ENCODE measurements at regions not wholly inside any gene's neighbourhood (a gene's known extent, or its start where the extent isn't known, plus 50 kb on each side); places are given as distances from the start of the nearest gene placed in this dataset.

DNA sequence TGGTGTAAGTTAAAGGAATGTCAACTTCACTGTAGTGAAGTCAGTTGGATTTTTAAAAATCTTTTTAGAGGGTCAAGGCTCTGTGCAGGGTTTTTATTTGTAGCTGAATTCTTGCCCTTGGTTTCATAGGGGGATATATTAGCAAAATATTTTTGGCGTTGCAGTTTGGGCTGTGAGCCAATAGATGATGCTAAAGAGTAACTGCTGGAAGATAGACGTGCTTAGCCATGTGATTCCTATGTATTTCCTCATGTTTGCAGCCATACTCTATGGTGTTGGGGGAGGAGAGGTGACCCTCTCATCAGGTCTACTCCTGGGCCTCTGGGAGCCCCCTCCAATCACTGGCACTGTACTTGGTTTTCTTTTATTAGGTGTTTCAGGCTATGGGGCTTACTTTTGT lies 246.7 kb upstream of the ARHGAP24 start:
- Mint-ChIP-seq H3K9me3 (ENCODE audit: unreplicated experiment) (no peaks in the 10 kb centered on the region), H3K36me3 (ENCODE audit: low read depth, unreplicated experiment) (no peaks in the 10 kb centered on the region), H3K4me1 (ENCODE audit: low read depth, unreplicated experiment) (no peaks in the 10 kb centered on the region), H3K27ac (ENCODE audit: unreplicated experiment) (no peak overlapping the region), H3K4me3 (ENCODE audit: unreplicated experiment) (no peak overlapping the region), H3K27me3 (ENCODE audit: low read depth, unreplicated experiment) (no peaks in the 10 kb centered on the region)
- Histone ChIP-seq H4K20me1 (ENCODE audit: insufficient read depth, low read length) (no peaks in the 10 kb centered on the region), H3K79me2 (ENCODE audit: insufficient read depth, low read length) (no peaks in the 10 kb centered on the region), H3K9ac (ENCODE audit: low read length) (no peak overlapping the region), H3K4me1 (ENCODE audit: insufficient read depth, low read length) (no peaks in the 10 kb centered on the region), H3K9me3 (ENCODE audit: insufficient read depth, low read depth, low read length) (no peaks in the 10 kb centered on the region), H3K4me3 (ENCODE audit: insufficient read depth, low read depth, low read length) (no peak overlapping the region), H2AFZ (ENCODE audit: low read depth, low read length) (no peak overlapping the region), H3K27me3 (ENCODE audit: insufficient read depth, low read length) (no peaks in the 10 kb centered on the region), H3K36me3 (ENCODE audit: insufficient read depth, low read length) (no peaks in the 10 kb centered on the region), H3K4me2 (ENCODE audit: low read length) (no peak overlapping the region), H3K27ac (ENCODE audit: low read depth, low read length) (no peak overlapping the region)
- TF ChIP-seq, protein P1, sequence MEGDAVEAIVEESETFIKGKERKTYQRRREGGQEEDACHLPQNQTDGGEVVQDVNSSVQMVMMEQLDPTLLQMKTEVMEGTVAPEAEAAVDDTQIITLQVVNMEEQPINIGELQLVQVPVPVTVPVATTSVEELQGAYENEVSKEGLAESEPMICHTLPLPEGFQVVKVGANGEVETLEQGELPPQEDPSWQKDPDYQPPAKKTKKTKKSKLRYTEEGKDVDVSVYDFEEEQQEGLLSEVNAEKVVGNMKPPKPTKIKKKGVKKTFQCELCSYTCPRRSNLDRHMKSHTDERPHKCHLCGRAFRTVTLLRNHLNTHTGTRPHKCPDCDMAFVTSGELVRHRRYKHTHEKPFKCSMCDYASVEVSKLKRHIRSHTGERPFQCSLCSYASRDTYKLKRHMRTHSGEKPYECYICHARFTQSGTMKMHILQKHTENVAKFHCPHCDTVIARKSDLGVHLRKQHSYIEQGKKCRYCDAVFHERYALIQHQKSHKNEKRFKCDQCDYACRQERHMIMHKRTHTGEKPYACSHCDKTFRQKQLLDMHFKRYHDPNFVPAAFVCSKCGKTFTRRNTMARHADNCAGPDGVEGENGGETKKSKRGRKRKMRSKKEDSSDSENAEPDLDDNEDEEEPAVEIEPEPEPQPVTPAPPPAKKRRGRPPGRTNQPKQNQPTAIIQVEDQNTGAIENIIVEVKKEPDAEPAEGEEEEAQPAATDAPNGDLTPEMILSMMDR (IDR thresholded peaks at IDR 0.05; ENCODE audit: insufficient read depth, low read depth, low read length): no peak
- TF ChIP-seq EZH2 (IDR thresholded peaks at IDR 0.05; ENCODE audit: insufficient read depth, low read length): no peak
- FAIRE-seq (no peak), DNase-seq (ENCODE audit: low read depth) (no peak)

DNA sequence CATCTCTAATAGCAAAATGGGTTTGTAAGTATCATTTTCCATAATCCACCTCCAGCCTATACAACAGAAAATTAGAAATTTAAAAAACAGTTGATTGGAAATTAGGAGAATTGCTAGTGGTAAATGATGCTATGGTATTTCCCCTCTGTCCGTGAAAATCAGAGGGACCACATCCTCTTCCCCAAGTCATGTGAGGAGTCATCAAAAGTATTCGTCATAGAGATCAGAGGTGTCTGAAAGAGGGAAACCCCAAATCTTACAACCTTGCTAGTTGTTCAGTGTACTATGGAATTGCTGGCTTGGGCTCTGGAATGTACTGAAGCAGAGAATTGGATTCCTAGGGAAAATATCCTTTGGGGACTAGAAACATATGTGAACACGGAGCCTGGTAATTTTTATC lies 241.4 kb upstream of the ARHGAP24 start:
- Histone ChIP-seq H3K4me1 (ENCODE audit: insufficient read depth, low read length) (no peaks in the 10 kb centered on the region), H3K79me2 (ENCODE audit: insufficient read depth, low read length) (no peaks in the 10 kb centered on the region), H3K4me2 (ENCODE audit: low read length) (no peak overlapping the region), H3K9me3 (ENCODE audit: insufficient read depth, low read depth, low read length) (no peaks in the 10 kb centered on the region), H3K27ac (ENCODE audit: low read depth, low read length) (no peak overlapping the region), H3K4me3 (ENCODE audit: insufficient read depth, low read depth, low read length) (no peak overlapping the region), H4K20me1 (ENCODE audit: insufficient read depth, low read length) (no peaks in the 10 kb centered on the region), H3K9ac (ENCODE audit: low read length) (no peak overlapping the region), H2AFZ (ENCODE audit: low read depth, low read length) (no peak overlapping the region), H3K36me3 (ENCODE audit: insufficient read depth, low read length) (no peaks in the 10 kb centered on the region), H3K27me3 (ENCODE audit: insufficient read depth, low read length) (no peaks in the 10 kb centered on the region)
- no peaks in the 10 kb centered on the region for H3K36me3 Mint-ChIP-seq (ENCODE audit: low read depth, unreplicated experiment)
- H3K27ac Mint-ChIP-seq (ENCODE audit: unreplicated experiment): no peak overlapping the region
- no peaks in the 10 kb centered on the region for H3K4me1 Mint-ChIP-seq (ENCODE audit: low read depth, unreplicated experiment)
- DNase-seq (ENCODE audit: low read depth): no peak
- H3K4me3 Mint-ChIP-seq (ENCODE audit: unreplicated experiment): no peak overlapping the region
- no peaks in the 10 kb centered on the region for H3K27me3 Mint-ChIP-seq (ENCODE audit: low read depth, unreplicated experiment)
- H3K9me3 Mint-ChIP-seq (ENCODE audit: unreplicated experiment): no peaks in the 10 kb centered on the region
- TF ChIP-seq, protein P1 (IDR thresholded peaks at IDR 0.05; ENCODE audit: insufficient read depth, low read depth, low read length): no peak
- no peak for TF ChIP-seq EZH2 (IDR thresholded peaks at IDR 0.05; ENCODE audit: insufficient read depth, low read length)
- no peak for FAIRE-seq

DNA sequence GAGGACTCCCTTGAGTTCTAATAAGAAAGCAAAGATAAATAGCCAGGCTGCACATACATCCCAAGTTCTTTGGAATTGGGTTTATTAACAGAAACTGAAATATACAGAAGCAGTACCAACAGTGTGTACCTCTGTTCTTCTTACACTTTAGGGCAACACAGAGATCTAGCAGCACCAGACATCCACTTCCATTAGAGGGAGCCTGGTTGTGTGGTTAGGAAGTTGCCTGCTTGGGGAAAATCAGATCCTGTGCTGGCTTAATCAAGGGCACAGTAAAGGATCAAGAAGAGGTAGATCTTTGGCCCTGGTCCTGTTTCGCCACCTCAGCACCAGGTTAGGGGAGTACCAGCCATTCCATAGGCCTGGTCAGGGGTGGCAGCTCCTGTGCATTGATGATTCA lies 231.1 kb upstream of the ARHGAP24 start:
- no peaks in the 10 kb centered on the region for H3K9me3 Mint-ChIP-seq (ENCODE audit: unreplicated experiment)
- Histone ChIP-seq H3K4me3 (ENCODE audit: insufficient read depth, low read depth, low read length) (no peak overlapping the region), H3K27ac (ENCODE audit: low read depth, low read length) (no peak overlapping the region), H3K9ac (ENCODE audit: low read length) (no peak overlapping the region), H2AFZ (ENCODE audit: low read depth, low read length) (no peak overlapping the region), H4K20me1 (ENCODE audit: insufficient read depth, low read length) (no peaks in the 10 kb centered on the region), H3K9me3 (ENCODE audit: insufficient read depth, low read depth, low read length) (no peaks in the 10 kb centered on the region), H3K79me2 (ENCODE audit: insufficient read depth, low read length) (no peaks in the 10 kb centered on the region), H3K4me1 (ENCODE audit: insufficient read depth, low read length) (no peaks in the 10 kb centered on the region), H3K27me3 (ENCODE audit: insufficient read depth, low read length) (no peaks in the 10 kb centered on the region), H3K36me3 (ENCODE audit: insufficient read depth, low read length) (no peaks in the 10 kb centered on the region), H3K4me2 (ENCODE audit: low read length) (no peak overlapping the region)
- no peak overlapping the region for H3K4me3 Mint-ChIP-seq (ENCODE audit: unreplicated experiment)
- no peak for TF ChIP-seq EZH2 (IDR thresholded peaks at IDR 0.05; ENCODE audit: insufficient read depth, low read length)
- TF ChIP-seq, protein P1 (IDR thresholded peaks at IDR 0.05; ENCODE audit: insufficient read depth, low read depth, low read length): no peak
- DNase-seq (ENCODE audit: low read depth) (no peak), FAIRE-seq (no peak)
- no peak overlapping the region for H3K27ac Mint-ChIP-seq (ENCODE audit: unreplicated experiment)
- peaks cover 3% of the 10 kb centered on the region for H3K27me3 Mint-ChIP-seq (ENCODE audit: low read depth, unreplicated experiment)
- H3K36me3 Mint-ChIP-seq (ENCODE audit: low read depth, unreplicated experiment): no peaks in the 10 kb centered on the region
- H3K4me1 Mint-ChIP-seq (ENCODE audit: low read depth, unreplicated experiment): no peaks in the 10 kb centered on the region
